ENCODE measurements at regions not wholly inside any gene's neighbourhood (a gene's known extent, or its start where the extent isn't known, plus 50 kb on each side); places are given as distances from the start of the nearest gene placed in this dataset.

- POLR2A ChIA-PET (ENCODE audit: low non-redundant PET), result no interaction called here
- CTCF ChIA-PET, result no interaction called here
- no peak for TF ChIP-seq CTCF (conservative IDR thresholded peaks at IDR 0.05; ENCODE audit: low read depth)
- no peak for DNase-seq (ENCODE audit: low spot score)
- H3K27ac ChIP-seq, result no peak overlapping the region
Measured at GRCh38 chr11:19352771-19353160, 112.0 kb upstream of the E2F8 start.

GRCh38 chr11:19352072-19352770 is 111.5 kb upstream of the E2F8 start:
- ChIA-PET CTCF (interaction anchor here (0.6 kb wide), 1 partner anchor 657 kb away, joined by 3 read pairs; no protein-coding TSS in a partner anchor), POLR2A (ENCODE audit: low non-redundant PET) (no interaction called here)
- no peak for TF ChIP-seq CTCF (conservative IDR thresholded peaks at IDR 0.05; ENCODE audit: low read depth)
- no peak for DNase-seq (ENCODE audit: low spot score)
- no peak overlapping the region for H3K27ac ChIP-seq

GRCh38 chr11:19351426-19351825 is 110.7 kb upstream of the E2F8 start:
- H3K27ac ChIP-seq, result no peak overlapping the region
- ChIA-PET CTCF (interaction anchor here (0.6 kb wide), 1 partner anchor 658 kb away, joined by 3 read pairs; no protein-coding TSS in a partner anchor), POLR2A (ENCODE audit: low non-redundant PET) (no interaction called here)
- no peak for DNase-seq (ENCODE audit: low spot score)
- no peak for TF ChIP-seq CTCF (conservative IDR thresholded peaks at IDR 0.05; ENCODE audit: low read depth)

- no peak overlapping the region for H3K27ac ChIP-seq
- ChIA-PET CTCF (no interaction called here), POLR2A (ENCODE audit: low non-redundant PET) (no interaction called here)
- DNase-seq (ENCODE audit: low spot score), result no peak
- no peak for TF ChIP-seq CTCF (conservative IDR thresholded peaks at IDR 0.05; ENCODE audit: low read depth)
Measured at GRCh38 chr11:19350160-19350559, 109.4 kb upstream of the E2F8 start.

GRCh38 chr11:19349340-19350025 is 108.7 kb upstream of the E2F8 start:
- H3K27ac ChIP-seq, result no peak overlapping the region
- ChIA-PET CTCF (interaction anchor here (0.7 kb wide), 2 partner anchors 21 to 1145 kb away, joined by 3 read pairs; no protein-coding TSS in a partner anchor), POLR2A (ENCODE audit: low non-redundant PET) (no interaction called here)
- TF ChIP-seq CTCF (conservative IDR thresholded peaks at IDR 0.05; ENCODE audit: low read depth), result no peak
- no peak for DNase-seq (ENCODE audit: low spot score)

GRCh38 chr11:19347911-19348310 is 107.2 kb upstream of the E2F8 start:
- DNase-seq (ENCODE audit: low spot score), result no peak
- ChIA-PET CTCF (interaction anchor here (0.7 kb wide), 1 partner anchor 88 kb away, joined by 4 read pairs; no protein-coding TSS in a partner anchor), POLR2A (ENCODE audit: low non-redundant PET) (no interaction called here)
- TF ChIP-seq CTCF (conservative IDR thresholded peaks at IDR 0.05; ENCODE audit: low read depth), result no peak
- no peak overlapping the region for H3K27ac ChIP-seq
